GM19395 (cell line): ENCODE measurements at regions not wholly inside any gene's neighbourhood (a gene's known extent, or its start where the extent isn't known, plus 50 kb on each side); places are given as distances from the start of the nearest gene placed in this dataset.

Experiments used
- ATAC-seq: cut with Tn5 transposase; IDR thresholded peaks from one replicate; pipeline ENCODE4 v1.9.1; 2021; ENCODE audit warnings: mild to moderate bottlenecking, moderate library complexity; ENCODE audit not compliant: unreplicated experiment

GRCh38 chr5:67490543-67491321 is 294.1 kb upstream of the CD180 start:
- ATAC-seq, result no peak

- ATAC-seq, result no peak
These were observed 292.3 kb upstream of the CD180 start for GRCh38 chr5:67488885-67489284.

- ATAC-seq, result no peak
These were observed 291.3 kb upstream of the CD180 start for GRCh38 chr5:67487862-67488261.

GRCh38 chr5:67483453-67484030 is 286.9 kb upstream of the CD180 start:
- no peak for ATAC-seq

- no peak for ATAC-seq
These were observed 284.8 kb upstream of the CD180 start for GRCh38 chr5:67481362-67481761.

- ATAC-seq, result no peak
These were observed 281.7 kb upstream of the CD180 start for GRCh38 chr5:67478337-67478736.

- no peak for ATAC-seq
These were observed 280.4 kb upstream of the CD180 start for GRCh38 chr5:67476995-67477394.

GRCh38 chr5:67476531-67476930 is 279.9 kb upstream of the CD180 start:
- no peak for ATAC-seq

- no peak for ATAC-seq
These were observed 278.9 kb upstream of the CD180 start for GRCh38 chr5:67475489-67475888.

- no peak for ATAC-seq
These were observed 278.1 kb upstream of the CD180 start for GRCh38 chr5:67474597-67475238.

- ATAC-seq, result no peak
These were observed 270.5 kb upstream of the CD180 start for GRCh38 chr5:67467110-67467509.

- no peak for ATAC-seq
These were observed 269.1 kb upstream of the CD180 start for GRCh38 chr5:67465537-67466207.

- no peak for ATAC-seq
These were observed 265.5 kb upstream of the CD180 start for GRCh38 chr5:67462147-67462546.

GRCh38 chr5:67459253-67459652 is 262.7 kb upstream of the CD180 start:
- no peak for ATAC-seq

- no peak for ATAC-seq
These were observed 259.4 kb upstream of the CD180 start for GRCh38 chr5:67455970-67456369.

- no peak for ATAC-seq
These were observed 258.5 kb upstream of the CD180 start for GRCh38 chr5:67454957-67455561.

GRCh38 chr5:67453111-67453905 is 256.7 kb upstream of the CD180 start:
- ATAC-seq, result no peak

- ATAC-seq, result no peak
These were observed 255.2 kb upstream of the CD180 start for GRCh38 chr5:67451640-67452279.

- no peak for ATAC-seq
These were observed 251.1 kb upstream of the CD180 start for GRCh38 chr5:67447732-67448131.
